ENCODE measurements at regions not wholly inside any gene's neighbourhood (a gene's known extent, or its start where the extent isn't known, plus 50 kb on each side); places are given as distances from the start of the nearest gene placed in this dataset.

GRCh38 chr11:80720295-80720694, 1279.5 kb upstream of the TENM4 start:
- TF ChIP-seq, protein P1, sequence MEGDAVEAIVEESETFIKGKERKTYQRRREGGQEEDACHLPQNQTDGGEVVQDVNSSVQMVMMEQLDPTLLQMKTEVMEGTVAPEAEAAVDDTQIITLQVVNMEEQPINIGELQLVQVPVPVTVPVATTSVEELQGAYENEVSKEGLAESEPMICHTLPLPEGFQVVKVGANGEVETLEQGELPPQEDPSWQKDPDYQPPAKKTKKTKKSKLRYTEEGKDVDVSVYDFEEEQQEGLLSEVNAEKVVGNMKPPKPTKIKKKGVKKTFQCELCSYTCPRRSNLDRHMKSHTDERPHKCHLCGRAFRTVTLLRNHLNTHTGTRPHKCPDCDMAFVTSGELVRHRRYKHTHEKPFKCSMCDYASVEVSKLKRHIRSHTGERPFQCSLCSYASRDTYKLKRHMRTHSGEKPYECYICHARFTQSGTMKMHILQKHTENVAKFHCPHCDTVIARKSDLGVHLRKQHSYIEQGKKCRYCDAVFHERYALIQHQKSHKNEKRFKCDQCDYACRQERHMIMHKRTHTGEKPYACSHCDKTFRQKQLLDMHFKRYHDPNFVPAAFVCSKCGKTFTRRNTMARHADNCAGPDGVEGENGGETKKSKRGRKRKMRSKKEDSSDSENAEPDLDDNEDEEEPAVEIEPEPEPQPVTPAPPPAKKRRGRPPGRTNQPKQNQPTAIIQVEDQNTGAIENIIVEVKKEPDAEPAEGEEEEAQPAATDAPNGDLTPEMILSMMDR (IDR thresholded peaks at IDR 0.05; ENCODE audit: low read depth, low read length, poor library complexity, severe bottlenecking), result no peak
- no peak for TF ChIP-seq EZH2phosphoT487 (IDR thresholded peaks at IDR 0.05; ENCODE audit: borderline replicate concordance, low read length)
